Keratinocyte (primary cell): ENCODE measurements at regions not wholly inside any gene's neighbourhood (a gene's known extent, or its start where the extent isn't known, plus 50 kb on each side); places are given as distances from the start of the nearest gene placed in this dataset.
A peak's percentile ranks its signal among the peaks of the same experiment; 100 is the strongest.

Experiments
- DNase-seq: peaks from one replicate; pipeline ENCODE4 v3.0.0-alpha.2; 2011; ENCODE audit warnings: low read depth, missing footprints, low spot score
- FAIRE-seq: peaks from 2 replicates; lab custom pipeline; 2011; peaks lifted over from hg19 to GRCh38; lab: Jason Lieb, UNC
- H2AFZ ChIP-seq: 2 replicates; pipeline ENCODE4 v1.6.0; 2012; ENCODE audit warnings: low read length, control low read depth, inconsistent platforms; ENCODE audit not compliant: control insufficient read depth
- H3K27ac ChIP-seq: 2 replicates; pipeline ENCODE4 v1.5.1; 2011; ENCODE audit warnings: low read length; ENCODE audit not compliant: control insufficient read depth, insufficient read depth
- H3K27me3 ChIP-seq: 3 replicates; pipeline ENCODE4 v1.6.0; 2011; ENCODE audit warnings: low read length; ENCODE audit not compliant: control insufficient read depth, insufficient read depth; ENCODE audit errors: extremely low read depth
- H3K36me3 ChIP-seq, 2 experiments: 2 replicates in 1 of 2; 3 replicates in 1 of 2; pipeline ENCODE4 v1.5.1; 2011; ENCODE audit warnings: low read length in 2 of 2, mild to moderate bottlenecking in 1 of 2; ENCODE audit not compliant: control insufficient read depth in 2 of 2, insufficient read depth in 2 of 2; ENCODE audit errors: extremely low read depth in 1 of 2
- H3K4me1 ChIP-seq: 3 replicates; pipeline ENCODE4 v1.5.1; 2011; ENCODE audit warnings: low read length; ENCODE audit not compliant: control insufficient read depth, insufficient read depth; ENCODE audit errors: extremely low read depth
- H3K4me2 ChIP-seq: 3 replicates; pipeline ENCODE4 v1.6.0; 2011; ENCODE audit warnings: low read depth, low read length; ENCODE audit not compliant: control insufficient read depth, insufficient read depth; ENCODE audit errors: extremely low read depth
- H3K4me3 ChIP-seq, 3 experiments: fragments of 200-600 bp in 1 of 3; sonication (generic) in 1 of 3; 2 replicates in 2 of 3; 3 replicates in 1 of 3; pipeline ENCODE4 v1.5.1; 2011 to 2016; ENCODE audit warnings: low read length in 3 of 3, mild to moderate bottlenecking in 3 of 3, control low read depth in 2 of 3, inconsistent platforms in 1 of 3, low read depth in 1 of 3, mixed read lengths in 1 of 3, mixed run types in 1 of 3, moderate library complexity in 1 of 3; ENCODE audit not compliant: control insufficient read depth in 2 of 3, insufficient read depth in 2 of 3; ENCODE audit errors: extremely low read depth in 1 of 3
- H3K79me2 ChIP-seq: 2 replicates; pipeline ENCODE4 v1.6.0; 2012; ENCODE audit warnings: low read length; ENCODE audit not compliant: control insufficient read depth, insufficient read depth
- H3K9ac ChIP-seq: 3 replicates; pipeline ENCODE4 v1.6.0; 2011; ENCODE audit warnings: low read length; ENCODE audit not compliant: control insufficient read depth, insufficient read depth; ENCODE audit errors: extremely low read depth
- H3K9me1 ChIP-seq: 3 replicates; pipeline ENCODE4 v1.6.0; 2011; ENCODE audit warnings: low read length; ENCODE audit not compliant: control insufficient read depth, insufficient read depth; ENCODE audit errors: extremely low read depth
- H3K9me3 ChIP-seq: 2 replicates; pipeline ENCODE4 v1.5.1; 2012; ENCODE audit warnings: low read depth, low read length; ENCODE audit not compliant: control insufficient read depth
- H4K20me1 ChIP-seq: 3 replicates; pipeline ENCODE4 v1.6.0; 2011; ENCODE audit warnings: low read length; ENCODE audit not compliant: control insufficient read depth, insufficient read depth; ENCODE audit errors: extremely low read depth
- EZH2 ChIP-seq: IDR thresholded peaks from one replicate; pipeline ENCODE4 v1.6.1; 2012; ENCODE audit warnings: inconsistent platforms, mild to moderate bottlenecking, low read length, moderate library complexity
- dilution Hi-C: fragments of 300-500 bp; cut with MboI; formaldehyde crosslinking; loops from one replicate; pipeline ENCODE4 v1.7.0; 2020; ENCODE audit warnings: low sequenced_read_pairs; ENCODE audit not compliant: extremely low pct_ligation_motif_present
- TF ChIP-seq, protein P1 (sequence below), 3 experiments: IDR thresholded peaks in 1 of 3; conservative IDR thresholded peaks in 1 of 3; optimal IDR thresholded peaks in 1 of 3; 2 replicates in 2 of 3; 3 replicates in 1 of 3; pipeline versions ENCODE3 to v1.5.1; 2011; ENCODE audit warnings: low read length in 3 of 3, mild to moderate bottlenecking in 3 of 3, moderate library complexity in 2 of 3, control low read depth in 1 of 3, inconsistent platforms in 1 of 3; ENCODE audit not compliant: insufficient read depth in 2 of 3; ENCODE audit errors: extremely low read depth in 1 of 3

DNA sequence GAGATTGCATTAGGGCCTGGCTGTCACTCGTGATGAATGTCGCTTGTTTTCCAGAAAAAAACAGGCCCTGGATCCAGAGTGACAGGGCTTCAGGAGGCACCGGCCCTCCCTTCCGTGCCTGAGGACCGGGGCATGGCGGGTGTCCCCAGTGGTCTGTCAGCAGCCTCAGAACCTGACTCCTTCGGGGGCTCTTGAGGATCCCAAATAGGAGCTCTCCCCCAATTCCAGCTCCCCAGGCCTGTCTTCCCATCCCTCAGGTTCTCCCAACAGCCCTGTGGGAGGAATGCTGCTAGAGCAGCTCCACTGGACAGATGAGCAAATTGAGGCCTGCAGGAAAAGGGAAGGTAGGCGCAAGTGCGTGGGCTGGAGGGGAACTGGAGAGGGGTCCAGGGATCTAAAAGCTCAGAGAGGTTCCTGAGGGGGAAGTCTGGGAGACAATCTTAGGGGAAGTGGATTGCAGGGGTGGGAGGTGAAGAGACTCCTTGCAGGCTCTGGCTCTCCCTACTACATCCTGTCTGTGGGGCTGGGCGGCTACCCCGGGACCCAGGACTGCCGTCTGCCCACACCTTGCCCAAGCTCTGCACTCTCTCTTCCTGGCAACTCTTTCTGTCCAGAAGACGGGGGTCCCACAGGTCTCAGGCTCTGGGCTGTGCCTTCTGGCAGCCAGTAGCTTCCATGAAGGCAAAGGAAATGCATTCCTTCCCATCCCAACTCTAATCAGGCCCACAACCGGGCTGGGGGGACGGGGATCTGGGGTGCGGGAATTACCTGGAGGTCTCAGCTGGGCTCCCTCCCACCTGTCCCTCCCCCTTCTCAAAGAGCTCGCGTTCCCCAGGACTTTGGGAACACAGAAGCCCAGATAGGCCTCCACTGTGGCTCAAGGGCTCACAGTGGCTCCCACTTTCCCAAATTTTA lies 105.7 kb upstream of the CASZ1 start:
- Histone ChIP-seq H2AFZ (no peak overlapping the region), H3K9me1 (no peaks in the 10 kb centered on the region), H3K9me3 (no peaks in the 10 kb centered on the region), H3K36me3 (no peaks in the 10 kb centered on the region), H3K79me2 (no peaks in the 10 kb centered on the region), H3K4me1 (peaks cover 47% of the 10 kb centered on the region), H3K27me3 (no peaks in the 10 kb centered on the region), H4K20me1 (no peaks in the 10 kb centered on the region), H3K9ac (peak overlapping the region; percentile 89), H3K4me3 (no peak overlapping the region), H3K4me2 (no peak overlapping the region), H3K27ac (peak overlapping the region; percentile 96)
- no peak for FAIRE-seq
- dilution Hi-C loops = no loop called here
- DNase-seq = no peak
- no peak for TF ChIP-seq EZH2
- TF ChIP-seq, protein P1, sequence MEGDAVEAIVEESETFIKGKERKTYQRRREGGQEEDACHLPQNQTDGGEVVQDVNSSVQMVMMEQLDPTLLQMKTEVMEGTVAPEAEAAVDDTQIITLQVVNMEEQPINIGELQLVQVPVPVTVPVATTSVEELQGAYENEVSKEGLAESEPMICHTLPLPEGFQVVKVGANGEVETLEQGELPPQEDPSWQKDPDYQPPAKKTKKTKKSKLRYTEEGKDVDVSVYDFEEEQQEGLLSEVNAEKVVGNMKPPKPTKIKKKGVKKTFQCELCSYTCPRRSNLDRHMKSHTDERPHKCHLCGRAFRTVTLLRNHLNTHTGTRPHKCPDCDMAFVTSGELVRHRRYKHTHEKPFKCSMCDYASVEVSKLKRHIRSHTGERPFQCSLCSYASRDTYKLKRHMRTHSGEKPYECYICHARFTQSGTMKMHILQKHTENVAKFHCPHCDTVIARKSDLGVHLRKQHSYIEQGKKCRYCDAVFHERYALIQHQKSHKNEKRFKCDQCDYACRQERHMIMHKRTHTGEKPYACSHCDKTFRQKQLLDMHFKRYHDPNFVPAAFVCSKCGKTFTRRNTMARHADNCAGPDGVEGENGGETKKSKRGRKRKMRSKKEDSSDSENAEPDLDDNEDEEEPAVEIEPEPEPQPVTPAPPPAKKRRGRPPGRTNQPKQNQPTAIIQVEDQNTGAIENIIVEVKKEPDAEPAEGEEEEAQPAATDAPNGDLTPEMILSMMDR (optimal IDR thresholded peaks at IDR 0.05 in 1 of 3, IDR thresholded peaks at IDR 0.05 in 1 of 3, conservative IDR thresholded peaks at IDR 0.05 in 1 of 3; ENCODE audit: extremely low read depth in 1 of 3, insufficient read depth in 2 of 3, low read length in 3 of 3) = no peak

DNA sequence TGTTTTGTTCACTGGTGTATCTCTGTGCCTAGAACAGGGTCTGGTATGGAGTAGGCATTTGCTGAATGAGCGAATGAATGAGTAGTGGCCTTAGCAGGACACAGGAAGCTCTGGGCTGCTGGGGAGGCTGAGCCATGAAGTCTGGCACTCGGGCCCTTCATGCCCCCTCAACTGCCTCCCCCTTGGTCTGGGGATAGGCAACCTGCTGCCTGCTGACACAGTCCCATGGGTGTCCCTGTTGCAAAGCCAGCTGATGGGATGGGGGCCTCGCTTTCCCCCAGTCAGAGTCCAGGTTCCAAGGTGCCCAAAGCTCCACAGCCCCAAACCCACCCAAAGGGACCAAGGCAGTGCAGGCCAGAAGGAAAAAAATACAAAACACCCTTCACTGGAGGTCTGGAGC lies 107.0 kb upstream of the CASZ1 start:
- Histone ChIP-seq H3K36me3 (no peaks in the 10 kb centered on the region), H2AFZ (peak overlapping the region; percentile 6), H3K9ac (no peak overlapping the region), H3K79me2 (no peaks in the 10 kb centered on the region), H4K20me1 (no peaks in the 10 kb centered on the region), H3K9me1 (no peaks in the 10 kb centered on the region), H3K4me3 (no peak overlapping the region), H3K27ac (no peak overlapping the region), H3K27me3 (no peaks in the 10 kb centered on the region), H3K4me2 (no peak overlapping the region), H3K9me3 (no peaks in the 10 kb centered on the region), H3K4me1 (peaks cover 40% of the 10 kb centered on the region)
- dilution Hi-C loops = no loop called here
- no peak for DNase-seq
- no peak for TF ChIP-seq EZH2
- TF ChIP-seq, protein P1 (optimal IDR thresholded peaks at IDR 0.05 in 1 of 3, IDR thresholded peaks at IDR 0.05 in 1 of 3, conservative IDR thresholded peaks at IDR 0.05 in 1 of 3; ENCODE audit: extremely low read depth in 1 of 3, insufficient read depth in 2 of 3, low read length in 3 of 3) = no peak
- no peak for FAIRE-seq
